Keratinocyte (primary cell): ENCODE measurements at regions not wholly inside any gene's neighbourhood (a gene's known extent, or its start where the extent isn't known, plus 50 kb on each side); places are given as distances from the start of the nearest gene placed in this dataset.
"Not testable (repeated sequence)": the region's sequence is repeated elsewhere in the genome, so short reads cannot be mapped to it uniquely, and the experiment has no call there.

ENCODE experiments used
- EZH2 ChIP-seq: IDR thresholded peaks from one replicate; pipeline ENCODE4 v1.6.1; 2012; ENCODE audit warnings: inconsistent platforms, mild to moderate bottlenecking, low read length, moderate library complexity
- TF ChIP-seq, protein P1 (sequence below), 3 experiments: IDR thresholded peaks in 1 of 3; conservative IDR thresholded peaks in 1 of 3; optimal IDR thresholded peaks in 1 of 3; 2 replicates in 2 of 3; 3 replicates in 1 of 3; pipeline versions ENCODE3 to v1.5.1; 2011; ENCODE audit warnings: low read length in 3 of 3, mild to moderate bottlenecking in 3 of 3, moderate library complexity in 2 of 3, control low read depth in 1 of 3, inconsistent platforms in 1 of 3; ENCODE audit not compliant: insufficient read depth in 2 of 3; ENCODE audit errors: extremely low read depth in 1 of 3

DNA sequence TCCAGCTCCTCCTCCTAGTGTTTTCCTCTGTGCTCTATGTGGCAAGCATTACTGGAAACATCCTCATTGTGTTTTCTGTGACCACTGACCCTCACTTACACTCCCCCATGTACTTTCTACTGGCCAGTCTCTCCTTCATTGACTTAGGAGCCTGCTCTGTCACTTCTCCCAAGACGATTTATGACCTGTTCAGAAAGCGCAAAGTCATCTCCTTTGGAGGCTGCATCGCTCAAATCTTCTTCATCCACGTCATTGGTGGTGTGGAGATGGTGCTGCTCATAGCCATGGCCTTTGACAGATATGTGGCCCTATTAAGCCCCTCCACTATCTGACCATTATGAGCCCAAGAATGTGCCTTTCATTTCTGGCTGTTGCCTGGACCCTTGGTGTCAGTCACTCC is 64.0 kb downstream of the OR4F15 start:
- TF ChIP-seq, protein P1, sequence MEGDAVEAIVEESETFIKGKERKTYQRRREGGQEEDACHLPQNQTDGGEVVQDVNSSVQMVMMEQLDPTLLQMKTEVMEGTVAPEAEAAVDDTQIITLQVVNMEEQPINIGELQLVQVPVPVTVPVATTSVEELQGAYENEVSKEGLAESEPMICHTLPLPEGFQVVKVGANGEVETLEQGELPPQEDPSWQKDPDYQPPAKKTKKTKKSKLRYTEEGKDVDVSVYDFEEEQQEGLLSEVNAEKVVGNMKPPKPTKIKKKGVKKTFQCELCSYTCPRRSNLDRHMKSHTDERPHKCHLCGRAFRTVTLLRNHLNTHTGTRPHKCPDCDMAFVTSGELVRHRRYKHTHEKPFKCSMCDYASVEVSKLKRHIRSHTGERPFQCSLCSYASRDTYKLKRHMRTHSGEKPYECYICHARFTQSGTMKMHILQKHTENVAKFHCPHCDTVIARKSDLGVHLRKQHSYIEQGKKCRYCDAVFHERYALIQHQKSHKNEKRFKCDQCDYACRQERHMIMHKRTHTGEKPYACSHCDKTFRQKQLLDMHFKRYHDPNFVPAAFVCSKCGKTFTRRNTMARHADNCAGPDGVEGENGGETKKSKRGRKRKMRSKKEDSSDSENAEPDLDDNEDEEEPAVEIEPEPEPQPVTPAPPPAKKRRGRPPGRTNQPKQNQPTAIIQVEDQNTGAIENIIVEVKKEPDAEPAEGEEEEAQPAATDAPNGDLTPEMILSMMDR (optimal IDR thresholded peaks at IDR 0.05 in 1 of 3, IDR thresholded peaks at IDR 0.05 in 1 of 3, conservative IDR thresholded peaks at IDR 0.05 in 1 of 3; ENCODE audit: extremely low read depth in 1 of 3, insufficient read depth in 2 of 3, low read length in 3 of 3): not testable (repeated sequence)
- not testable (repeated sequence) for TF ChIP-seq EZH2
